Mucosa of rectum (tissue), 2 donors: ENCODE measurements at regions not wholly inside any gene's neighbourhood (a gene's known extent, or its start where the extent isn't known, plus 50 kb on each side); places are given as distances from the start of the nearest gene placed in this dataset.

ENCODE experiments used
- H3K27ac ChIP-seq, 2 donors: one replicate each; pipeline ENCODE4 v1.7.0; 2013; ENCODE audit warnings: inconsistent platforms in 2 of 2, low read depth in 2 of 2, low read length in 2 of 2
- H3K27me3 ChIP-seq, 2 donors: one replicate each; pipeline ENCODE4 v1.7.0; 2013; ENCODE audit warnings: low read length in 2 of 2; ENCODE audit not compliant: control insufficient read depth in 2 of 2, insufficient read depth in 2 of 2
- H3K36me3 ChIP-seq, 2 donors: one replicate each; pipeline ENCODE4 v1.7.0; 2013; ENCODE audit warnings: low read length in 2 of 2; ENCODE audit not compliant: control insufficient read depth in 2 of 2, insufficient read depth in 2 of 2
- H3K4me1 ChIP-seq, 2 donors: one replicate each; pipeline ENCODE4 v1.7.0; 2013; ENCODE audit warnings: low read length in 2 of 2, mild to moderate bottlenecking in 1 of 2; ENCODE audit not compliant: control insufficient read depth in 2 of 2, insufficient read depth in 2 of 2
- H3K4me3 ChIP-seq, 2 donors: one replicate each; pipeline ENCODE4 v1.7.0; 2013; ENCODE audit warnings: low read length in 2 of 2
- H3K9ac ChIP-seq, 2 donors: one replicate each; pipeline ENCODE4 v1.7.0; 2013; ENCODE audit warnings: low read length in 2 of 2, low read depth in 1 of 2, mild to moderate bottlenecking in 1 of 2
- H3K9me3 ChIP-seq, 2 donors: one replicate each; pipeline ENCODE4 v1.7.0; 2013; ENCODE audit warnings: low read length in 2 of 2; ENCODE audit not compliant: control insufficient read depth in 2 of 2
- donor health status: healthy.
- donor health status: Normal muscosa, but diverticular disease.

GRCh38 chrX:11053351-11053750 lies 57.8 kb upstream of the HCCS start:
- no peak overlapping the region for H3K9ac ChIP-seq
- H3K4me1 ChIP-seq, result no peaks in the 10 kb centered on the region
- H3K27ac ChIP-seq, result no peak overlapping the region
- H3K9me3 ChIP-seq, result no peaks in the 10 kb centered on the region
- no peak overlapping the region for H3K4me3 ChIP-seq
- no peaks in the 10 kb centered on the region for H3K27me3 ChIP-seq
- H3K36me3 ChIP-seq, result no peaks in the 10 kb centered on the region

GRCh38 chrX:11056322-11057176 lies 54.6 kb upstream of the HCCS start:
- no peaks in the 10 kb centered on the region for H3K9me3 ChIP-seq

GRCh38 chrX:11059933-11060332 lies 51.2 kb upstream of the HCCS start:
- H3K4me1 ChIP-seq, result no peaks in the 10 kb centered on the region
- H3K9ac ChIP-seq, result no peak overlapping the region
- no peaks in the 10 kb centered on the region for H3K9me3 ChIP-seq
- no peaks in the 10 kb centered on the region for H3K36me3 ChIP-seq
- H3K4me3 ChIP-seq, result no peak overlapping the region
- no peak overlapping the region for H3K27ac ChIP-seq
- H3K27me3 ChIP-seq, result no peaks in the 10 kb centered on the region

More at GRCh38 chrX:11056322-11057176, 54.6 kb upstream of the HCCS start:
- H3K4me1 ChIP-seq, result no peaks in the 10 kb centered on the region
- no peak overlapping the region for H3K4me3 ChIP-seq
- no peaks in the 10 kb centered on the region for H3K27me3 ChIP-seq
- H3K36me3 ChIP-seq, result no peaks in the 10 kb centered on the region
- H3K27ac ChIP-seq, result no peak overlapping the region
- no peak overlapping the region for H3K9ac ChIP-seq
